Nephron progenitor cell (in vitro differentiated cells): ENCODE measurements at regions not wholly inside any gene's neighbourhood (a gene's known extent, or its start where the extent isn't known, plus 50 kb on each side); places are given as distances from the start of the nearest gene placed in this dataset.

Source experiments
- DNase-seq: peaks from one replicate; pipeline ENCODE4 v3.0.0; 2021
- H3K27ac Mint-ChIP-seq: 2 replicates; pipeline ENCODE4 v1.8.0; 2021; ENCODE audit warnings: mild to moderate bottlenecking, moderate library complexity, mixed read lengths
- H3K27me3 Mint-ChIP-seq: 2 replicates; pipeline ENCODE4 v1.8.0; 2021; ENCODE audit warnings: mild to moderate bottlenecking, low read depth, mixed read lengths; ENCODE audit not compliant: poor library complexity
- H3K36me3 Mint-ChIP-seq: 2 replicates; pipeline ENCODE4 v1.8.0; 2021; ENCODE audit warnings: low read depth, mixed read lengths
- H3K4me1 Mint-ChIP-seq: 2 replicates; pipeline ENCODE4 v1.8.0; 2021; ENCODE audit warnings: mixed read lengths
- H3K4me3 Mint-ChIP-seq: 2 replicates; pipeline ENCODE4 v1.8.0; 2021; ENCODE audit warnings: mild to moderate bottlenecking, moderate library complexity, mixed read lengths
- H3K9me3 Mint-ChIP-seq: 2 replicates; pipeline ENCODE4 v1.8.0; 2021; ENCODE audit warnings: mild to moderate bottlenecking, moderate library complexity, mixed read lengths
- TF ChIP-seq, protein P1 (sequence below): fragments of 200-600 bp; sonication (generic); IDR thresholded peaks from 2 replicates; pipeline ENCODE4 v1.5.0; 2021; ENCODE audit warnings: antibody characterized with exemption

DNA sequence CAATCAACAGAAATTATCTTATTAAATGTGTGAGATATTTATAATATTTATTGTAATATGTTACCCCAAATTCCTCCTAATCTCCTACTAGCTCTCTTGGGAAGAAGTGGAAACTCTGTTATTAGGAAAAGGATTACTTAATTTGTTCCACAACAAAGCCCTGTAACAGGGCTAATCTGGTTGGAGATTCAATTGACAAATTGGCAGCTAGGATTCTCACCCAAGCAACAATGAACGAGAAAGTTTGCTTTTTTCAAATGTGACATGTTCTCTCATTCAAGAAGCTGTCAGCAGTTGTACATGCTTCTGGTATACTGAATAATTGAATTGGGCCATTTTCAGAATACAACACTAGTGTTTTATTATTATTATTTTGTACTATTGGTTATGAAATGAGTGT is 367.9 kb upstream of the ADGRL4 start:
- TF ChIP-seq, protein P1, sequence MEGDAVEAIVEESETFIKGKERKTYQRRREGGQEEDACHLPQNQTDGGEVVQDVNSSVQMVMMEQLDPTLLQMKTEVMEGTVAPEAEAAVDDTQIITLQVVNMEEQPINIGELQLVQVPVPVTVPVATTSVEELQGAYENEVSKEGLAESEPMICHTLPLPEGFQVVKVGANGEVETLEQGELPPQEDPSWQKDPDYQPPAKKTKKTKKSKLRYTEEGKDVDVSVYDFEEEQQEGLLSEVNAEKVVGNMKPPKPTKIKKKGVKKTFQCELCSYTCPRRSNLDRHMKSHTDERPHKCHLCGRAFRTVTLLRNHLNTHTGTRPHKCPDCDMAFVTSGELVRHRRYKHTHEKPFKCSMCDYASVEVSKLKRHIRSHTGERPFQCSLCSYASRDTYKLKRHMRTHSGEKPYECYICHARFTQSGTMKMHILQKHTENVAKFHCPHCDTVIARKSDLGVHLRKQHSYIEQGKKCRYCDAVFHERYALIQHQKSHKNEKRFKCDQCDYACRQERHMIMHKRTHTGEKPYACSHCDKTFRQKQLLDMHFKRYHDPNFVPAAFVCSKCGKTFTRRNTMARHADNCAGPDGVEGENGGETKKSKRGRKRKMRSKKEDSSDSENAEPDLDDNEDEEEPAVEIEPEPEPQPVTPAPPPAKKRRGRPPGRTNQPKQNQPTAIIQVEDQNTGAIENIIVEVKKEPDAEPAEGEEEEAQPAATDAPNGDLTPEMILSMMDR, result no peak
- H3K36me3 Mint-ChIP-seq, result no peaks in the 10 kb centered on the region
- H3K27ac Mint-ChIP-seq, result no peak overlapping the region
- no peak overlapping the region for H3K4me3 Mint-ChIP-seq
- no peak for DNase-seq
- no peaks in the 10 kb centered on the region for H3K9me3 Mint-ChIP-seq
- H3K4me1 Mint-ChIP-seq, result no peaks in the 10 kb centered on the region
- H3K27me3 Mint-ChIP-seq, result no peaks in the 10 kb centered on the region

DNA sequence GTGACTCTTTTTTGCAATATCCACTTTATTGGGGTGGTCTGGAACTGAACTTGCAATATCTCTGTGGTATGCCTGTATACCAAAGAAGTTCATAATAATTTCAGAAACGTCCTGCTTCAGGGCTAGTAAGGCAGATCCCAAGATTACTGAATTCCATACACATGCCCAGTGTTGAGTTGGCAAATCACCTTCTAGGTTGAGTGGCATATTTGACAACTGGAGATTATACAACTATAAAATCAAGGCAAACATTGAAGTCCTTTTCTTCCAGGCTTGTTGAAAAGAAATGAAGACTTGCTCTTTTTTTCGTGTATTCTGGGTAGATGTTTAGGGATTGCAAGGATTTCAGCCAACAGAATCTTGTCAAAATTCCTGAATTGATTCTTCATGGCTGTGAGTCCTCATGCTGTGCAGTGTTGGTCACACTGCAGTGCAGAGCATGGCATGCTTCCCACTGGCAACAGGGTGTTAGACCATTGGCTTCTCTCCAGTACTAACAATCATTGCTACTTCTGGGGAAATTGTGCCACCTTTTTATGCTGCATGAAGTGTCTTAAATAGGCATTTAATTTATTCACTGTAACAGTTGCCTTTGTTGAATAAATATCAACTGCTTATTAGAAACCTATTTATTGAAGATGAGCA is 367.1 kb upstream of the ADGRL4 start:
- TF ChIP-seq, protein P1, result no peak
- no peak overlapping the region for H3K4me3 Mint-ChIP-seq
- H3K36me3 Mint-ChIP-seq, result no peaks in the 10 kb centered on the region
- H3K27ac Mint-ChIP-seq, result no peak overlapping the region
- H3K9me3 Mint-ChIP-seq, result no peaks in the 10 kb centered on the region
- DNase-seq, result no peak
- no peaks in the 10 kb centered on the region for H3K4me1 Mint-ChIP-seq
- no peaks in the 10 kb centered on the region for H3K27me3 Mint-ChIP-seq

DNA sequence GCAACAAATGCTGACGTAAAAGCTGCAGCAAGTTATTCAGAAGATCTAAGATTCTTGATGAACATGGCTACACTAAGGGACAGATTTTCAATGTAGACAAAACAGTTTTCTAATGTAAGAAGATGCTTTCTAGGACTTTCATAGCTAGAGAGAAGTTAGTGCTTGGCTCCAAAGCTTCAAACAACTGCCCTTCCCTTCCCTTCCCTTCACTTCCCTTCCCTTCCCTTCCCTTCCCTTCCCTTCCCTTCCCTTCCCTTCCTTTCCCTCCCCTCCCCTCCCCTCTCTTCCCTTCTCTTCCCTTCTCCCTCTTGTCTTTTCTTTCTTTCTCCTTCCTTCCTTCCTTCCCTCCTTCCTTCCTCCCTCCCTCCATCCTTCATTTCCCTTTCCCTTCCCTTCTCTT is 365.3 kb upstream of the ADGRL4 start:
- H3K4me1 Mint-ChIP-seq, result no peaks in the 10 kb centered on the region
- H3K36me3 Mint-ChIP-seq, result no peaks in the 10 kb centered on the region
- H3K27ac Mint-ChIP-seq, result no peak overlapping the region
- H3K9me3 Mint-ChIP-seq, result no peaks in the 10 kb centered on the region
- no peak overlapping the region for H3K4me3 Mint-ChIP-seq
- no peak for DNase-seq
- TF ChIP-seq, protein P1, result no peak
- H3K27me3 Mint-ChIP-seq, result no peaks in the 10 kb centered on the region

DNA sequence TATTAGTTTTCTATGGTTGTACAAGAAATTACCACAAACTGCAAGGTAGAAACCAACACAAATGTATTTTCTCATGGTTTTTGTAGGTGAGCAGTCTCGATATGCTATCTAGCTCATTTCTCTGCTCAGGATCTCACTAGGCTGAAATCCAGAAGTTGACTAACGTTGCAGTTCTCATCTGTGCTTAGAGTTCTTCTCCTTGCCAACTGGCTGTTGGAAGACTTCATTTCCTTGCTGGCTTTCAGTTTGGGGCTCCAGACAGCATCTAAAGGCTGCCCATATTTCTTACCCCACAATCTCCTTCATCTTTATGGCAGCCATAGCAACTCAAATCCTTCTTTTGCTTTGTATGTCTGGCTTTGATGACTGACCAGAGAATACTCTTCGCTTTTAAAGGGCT is 362.6 kb upstream of the ADGRL4 start:
- no peaks in the 10 kb centered on the region for H3K9me3 Mint-ChIP-seq

DNA sequence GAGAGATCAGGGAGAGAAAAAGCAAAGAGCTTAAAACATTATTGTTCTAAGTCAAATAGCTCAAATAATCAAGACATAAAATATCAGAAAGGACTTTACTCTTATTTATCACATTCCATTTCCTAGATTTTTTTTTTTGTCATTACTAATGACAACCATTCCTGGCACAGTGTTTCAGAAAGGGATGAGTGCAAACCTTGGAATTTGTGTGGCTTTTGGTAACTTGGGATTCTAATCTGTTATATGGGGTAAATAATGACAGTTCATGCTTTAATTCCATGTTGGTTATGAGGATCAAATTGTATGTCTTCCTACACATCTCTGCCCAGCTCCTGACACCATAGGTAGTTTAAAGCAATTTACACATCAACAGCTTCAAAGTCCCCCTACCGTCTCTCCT is 358.4 kb upstream of the ADGRL4 start:
- no peak for DNase-seq
- Mint-ChIP-seq H3K36me3 (no peaks in the 10 kb centered on the region), H3K27ac (no peak overlapping the region), H3K27me3 (no peaks in the 10 kb centered on the region), H3K4me1 (no peaks in the 10 kb centered on the region), H3K4me3 (no peak overlapping the region), H3K9me3 (no peaks in the 10 kb centered on the region)
- TF ChIP-seq, protein P1, result no peak

More for the DNA sequence above, 362.6 kb upstream of the ADGRL4 start:
- Mint-ChIP-seq H3K4me3 (no peak overlapping the region), H3K27me3 (no peaks in the 10 kb centered on the region), H3K4me1 (no peaks in the 10 kb centered on the region), H3K27ac (no peak overlapping the region), H3K36me3 (no peaks in the 10 kb centered on the region)
- TF ChIP-seq, protein P1, result no peak
- DNase-seq, result no peak

DNA sequence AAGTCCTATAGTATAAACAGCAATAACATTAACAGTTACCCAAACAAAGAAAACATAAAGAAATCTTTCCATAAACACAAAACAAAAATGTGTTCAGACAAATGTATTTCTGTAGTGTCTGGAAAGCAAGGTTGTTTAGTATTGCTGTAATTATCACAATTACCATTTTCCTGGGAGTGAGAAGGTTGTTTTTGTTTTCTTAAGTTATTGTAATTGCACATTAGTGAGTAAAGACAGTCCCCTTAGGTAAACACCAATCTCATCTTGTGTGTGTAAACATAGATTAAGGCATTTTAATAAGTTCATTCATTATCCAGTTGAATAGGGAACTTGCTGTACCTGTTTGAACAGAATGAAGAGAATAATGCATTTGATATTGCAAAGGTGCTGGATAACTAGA is 356.9 kb upstream of the ADGRL4 start:
- no peak overlapping the region for H3K4me3 Mint-ChIP-seq
- no peak for DNase-seq
- no peak overlapping the region for H3K27ac Mint-ChIP-seq
- H3K4me1 Mint-ChIP-seq, result no peaks in the 10 kb centered on the region
- H3K27me3 Mint-ChIP-seq, result peaks cover 4% of the 10 kb centered on the region
- H3K36me3 Mint-ChIP-seq, result no peaks in the 10 kb centered on the region
- TF ChIP-seq, protein P1, result no peak
- no peaks in the 10 kb centered on the region for H3K9me3 Mint-ChIP-seq
